Erythroblast (primary cell): ENCODE measurements at regions not wholly inside any gene's neighbourhood (a gene's known extent, or its start where the extent isn't known, plus 50 kb on each side); places are given as distances from the start of the nearest gene placed in this dataset.

Experiments used
- GATA1 ChIP-seq: IDR thresholded peaks from 2 replicates; pipeline ENCODE4 v1.6.1; 2011; ENCODE audit warnings: low read depth, mild to moderate bottlenecking, control low read depth, low read length, moderate library complexity
- POLR2A ChIP-seq: IDR thresholded peaks from 2 replicates; pipeline ENCODE4 v1.6.1; 2011; ENCODE audit warnings: mild to moderate bottlenecking, low read length

DNA sequence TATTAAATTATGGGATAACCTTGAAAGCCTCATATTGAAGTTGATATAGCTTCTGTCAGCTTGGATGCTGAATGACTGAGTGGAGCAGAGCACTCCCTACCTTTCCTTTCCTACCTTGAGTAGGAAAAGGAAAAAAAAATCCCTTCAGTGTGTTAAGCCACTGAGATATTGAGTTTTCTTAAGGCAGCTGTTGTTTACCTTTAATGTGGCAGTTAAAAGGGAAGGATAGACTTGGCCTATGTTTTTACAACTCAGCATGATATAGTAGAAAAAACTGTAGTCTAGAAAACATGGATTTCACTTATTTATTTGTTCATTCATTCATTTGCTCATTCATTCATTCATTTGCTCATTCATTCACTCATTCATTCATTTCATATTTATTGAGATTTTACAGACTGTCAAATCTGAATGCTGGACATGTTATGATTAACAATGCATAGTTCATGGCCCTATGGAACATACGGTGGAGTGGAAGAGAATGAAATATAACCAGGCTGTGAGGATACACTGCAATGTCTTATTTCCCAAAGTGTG is 131.5 kb upstream of the MAN1A1 start:
- no peak for TF ChIP-seq POLR2A
- no peak for TF ChIP-seq GATA1
